ENCODE measurements at regions not wholly inside any gene's neighbourhood (a gene's known extent, or its start where the extent isn't known, plus 50 kb on each side); places are given as distances from the start of the nearest gene placed in this dataset.

GRCh38 chr12:24270464-24270863 is 321.0 kb upstream of the SOX5 start:
- no peak for DNase-seq (ENCODE audit: low read depth)
- TF ChIP-seq CTCF (conservative IDR thresholded peaks at IDR 0.05; ENCODE audit: low read depth, low read length), result no peak
- no peak overlapping the region for H3K4me3 ChIP-seq (ENCODE audit: low read depth, low read length)

GRCh38 chr12:24268663-24269186 is 319.3 kb upstream of the SOX5 start:
- TF ChIP-seq CTCF (conservative IDR thresholded peaks at IDR 0.05; ENCODE audit: low read depth, low read length), result peak; percentile 20
- no peak overlapping the region for H3K4me3 ChIP-seq (ENCODE audit: low read depth, low read length)
- DNase-seq (ENCODE audit: low read depth), result no peak

GRCh38 chr12:24266982-24267381 is 317.5 kb upstream of the SOX5 start:
- no peak for TF ChIP-seq CTCF (conservative IDR thresholded peaks at IDR 0.05; ENCODE audit: low read depth, low read length)
- no peak for DNase-seq (ENCODE audit: low read depth)
- H3K4me3 ChIP-seq (ENCODE audit: low read depth, low read length), result no peak overlapping the region

- TF ChIP-seq CTCF (conservative IDR thresholded peaks at IDR 0.05; ENCODE audit: low read depth, low read length), result no peak
- DNase-seq (ENCODE audit: low read depth), result no peak
- H3K4me3 ChIP-seq (ENCODE audit: low read depth, low read length), result no peak overlapping the region
These were observed 307.2 kb upstream of the SOX5 start for GRCh38 chr12:24256684-24257083.

GRCh38 chr12:24255920-24256665 is 306.6 kb upstream of the SOX5 start:
- DNase-seq (ENCODE audit: low read depth), result no peak
- H3K4me3 ChIP-seq (ENCODE audit: low read depth, low read length), result no peak overlapping the region
- no peak for TF ChIP-seq CTCF (conservative IDR thresholded peaks at IDR 0.05; ENCODE audit: low read depth, low read length)

- no peak overlapping the region for H3K4me3 ChIP-seq (ENCODE audit: low read depth, low read length)
- no peak for TF ChIP-seq CTCF (conservative IDR thresholded peaks at IDR 0.05; ENCODE audit: low read depth, low read length)
- no peak for DNase-seq (ENCODE audit: low read depth)
These were observed 303.1 kb upstream of the SOX5 start for GRCh38 chr12:24252602-24253001.

GRCh38 chr12:24246934-24247333 is 297.5 kb upstream of the SOX5 start:
- TF ChIP-seq CTCF (conservative IDR thresholded peaks at IDR 0.05; ENCODE audit: low read depth, low read length), result no peak
- DNase-seq (ENCODE audit: low read depth), result no peak

More at GRCh38 chr12:24246934-24247333, 297.5 kb upstream of the SOX5 start:
- H3K4me3 ChIP-seq (ENCODE audit: low read depth, low read length), result no peak overlapping the region

Data from choroid plexus epithelial cell (primary cell).